Gastrocnemius medialis (tissue), 4 donors: ENCODE measurements at regions not wholly inside any gene's neighbourhood (a gene's known extent, or its start where the extent isn't known, plus 50 kb on each side); places are given as distances from the start of the nearest gene placed in this dataset.

Experiments used
- POLR2A ChIP-seq, 2 donors: fragments of 450-650 bp; IDR thresholded peaks; one replicate each; pipeline ENCODE4 v1.6.1; 2017; ENCODE audit warnings: antibody characterized with exemption in 2 of 2, mild to moderate bottlenecking in 2 of 2, moderate library complexity in 2 of 2
- TF ChIP-seq, protein P1 (sequence below), 5 experiments: fragments of 450-650 bp in 3 of 5; fragments of 200-600 bp in 2 of 5; sonication (generic) in 2 of 5; IDR thresholded peaks in 4 of 5; conservative IDR thresholded peaks in 1 of 5; 1 replicate in 4 of 5; 2 replicates in 1 of 5; pipeline ENCODE4 v1.5.1; 2016 to 2019; ENCODE audit warnings: antibody characterized with exemption in 5 of 5, mild to moderate bottlenecking in 3 of 5, moderate library complexity in 3 of 5

DNA sequence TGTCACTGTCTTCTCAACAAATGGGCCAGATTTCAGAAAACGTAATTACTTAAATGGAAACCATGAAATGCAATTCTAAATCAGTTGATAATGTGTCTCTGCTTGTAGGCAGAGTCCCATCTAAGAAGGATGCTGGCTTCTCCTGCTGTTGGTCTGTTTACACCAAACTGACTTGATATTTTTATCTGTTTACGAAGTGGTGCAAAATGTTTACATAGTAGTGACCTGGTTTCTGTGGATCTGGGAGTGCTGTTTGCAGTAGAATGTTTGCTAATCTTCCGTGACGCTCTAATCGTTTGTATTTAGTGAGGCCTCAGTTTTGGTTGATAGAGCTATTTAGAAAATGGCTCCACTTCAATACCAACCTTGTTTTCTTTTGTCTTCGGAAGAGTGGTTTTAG lies 213.5 kb downstream of the VEGFC start:
- TF ChIP-seq, protein P1, sequence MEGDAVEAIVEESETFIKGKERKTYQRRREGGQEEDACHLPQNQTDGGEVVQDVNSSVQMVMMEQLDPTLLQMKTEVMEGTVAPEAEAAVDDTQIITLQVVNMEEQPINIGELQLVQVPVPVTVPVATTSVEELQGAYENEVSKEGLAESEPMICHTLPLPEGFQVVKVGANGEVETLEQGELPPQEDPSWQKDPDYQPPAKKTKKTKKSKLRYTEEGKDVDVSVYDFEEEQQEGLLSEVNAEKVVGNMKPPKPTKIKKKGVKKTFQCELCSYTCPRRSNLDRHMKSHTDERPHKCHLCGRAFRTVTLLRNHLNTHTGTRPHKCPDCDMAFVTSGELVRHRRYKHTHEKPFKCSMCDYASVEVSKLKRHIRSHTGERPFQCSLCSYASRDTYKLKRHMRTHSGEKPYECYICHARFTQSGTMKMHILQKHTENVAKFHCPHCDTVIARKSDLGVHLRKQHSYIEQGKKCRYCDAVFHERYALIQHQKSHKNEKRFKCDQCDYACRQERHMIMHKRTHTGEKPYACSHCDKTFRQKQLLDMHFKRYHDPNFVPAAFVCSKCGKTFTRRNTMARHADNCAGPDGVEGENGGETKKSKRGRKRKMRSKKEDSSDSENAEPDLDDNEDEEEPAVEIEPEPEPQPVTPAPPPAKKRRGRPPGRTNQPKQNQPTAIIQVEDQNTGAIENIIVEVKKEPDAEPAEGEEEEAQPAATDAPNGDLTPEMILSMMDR (IDR thresholded peaks at IDR 0.05 in 4 of 5, conservative IDR thresholded peaks at IDR 0.05 in 1 of 5) = no peak
- no peak for TF ChIP-seq POLR2A (IDR thresholded peaks at IDR 0.05)
